H9 (cell line): ENCODE measurements at regions not wholly inside any gene's neighbourhood (a gene's known extent, or its start where the extent isn't known, plus 50 kb on each side); places are given as distances from the start of the nearest gene placed in this dataset.

Source experiments
- DNase-seq: peaks from one replicate; pipeline ENCODE4 v3.0.0-alpha.2; 2017
- H2AFZ ChIP-seq: one replicate; pipeline ENCODE4 v1.6.1; 2013; ENCODE audit warnings: mild to moderate bottlenecking, low read length, control low read depth, moderate library complexity
- H2AK5ac ChIP-seq: 2 replicates; pipeline ENCODE4 v1.6.1; 2013; ENCODE audit warnings: low read length, control low read depth, mixed read lengths; ENCODE audit not compliant: insufficient read length
- H2BK120ac ChIP-seq: one replicate; pipeline ENCODE4 v1.6.1; 2013; ENCODE audit warnings: low read depth, mild to moderate bottlenecking, low read length, control low read depth, inconsistent platforms; ENCODE audit not compliant: poor library complexity, severe bottlenecking
- H2BK12ac ChIP-seq: 2 replicates; pipeline ENCODE4 v1.6.1; 2013; ENCODE audit warnings: low read length, control low read depth, mixed read lengths, low read depth; ENCODE audit not compliant: insufficient read length
- H2BK15ac ChIP-seq: 2 replicates; pipeline ENCODE4 v1.6.1; 2013; ENCODE audit warnings: low read depth, low read length, control low read depth
- H2BK20ac ChIP-seq: one replicate; pipeline ENCODE4 v1.6.1; 2013; ENCODE audit warnings: low read depth, mild to moderate bottlenecking, low read length, control low read depth, inconsistent platforms; ENCODE audit not compliant: poor library complexity, severe bottlenecking
- H2BK5ac ChIP-seq: 2 replicates; pipeline ENCODE4 v1.6.1; 2013; ENCODE audit warnings: low read length, control low read depth, mixed read lengths; ENCODE audit not compliant: insufficient read length
- H3K14ac ChIP-seq: 2 replicates; pipeline ENCODE4 v1.6.1; 2013; ENCODE audit warnings: low read length, control low read depth; ENCODE audit not compliant: insufficient read depth
- H3K18ac ChIP-seq: 2 replicates; pipeline ENCODE4 v1.6.1; 2013; ENCODE audit warnings: low read depth, mild to moderate bottlenecking, mixed read lengths, low read length, control low read depth; ENCODE audit not compliant: insufficient read length
- H3K23ac ChIP-seq: 2 replicates; pipeline ENCODE4 v1.6.1; 2013; ENCODE audit warnings: low read length, control low read depth, mixed read lengths, low read depth; ENCODE audit not compliant: insufficient read length
- H3K23me2 ChIP-seq: 2 replicates; pipeline ENCODE4 v1.6.1; 2013; ENCODE audit warnings: low read depth, mild to moderate bottlenecking, mixed read lengths, low read length, control low read depth; ENCODE audit not compliant: insufficient read length, poor library complexity, severe bottlenecking
- H3K27ac ChIP-seq: 2 replicates; pipeline ENCODE4 v1.5.1; 2013; ENCODE audit warnings: low read length, control low read depth, mixed read lengths, low read depth; ENCODE audit not compliant: insufficient read length
- H3K27me3 ChIP-seq: 2 replicates; pipeline ENCODE4 v1.6.1; 2013; ENCODE audit warnings: low read length, control low read depth, inconsistent platforms; ENCODE audit not compliant: insufficient read depth
- H3K4ac ChIP-seq: 2 replicates; pipeline ENCODE4 v1.6.1; 2013; ENCODE audit warnings: low read depth, mild to moderate bottlenecking, control low read depth, inconsistent platforms, low read length, moderate library complexity
- H3K4me1 ChIP-seq: 2 replicates; pipeline ENCODE4 v1.6.1; 2013; ENCODE audit warnings: low read length, control low read depth, inconsistent platforms; ENCODE audit not compliant: insufficient read depth
- H3K4me2 ChIP-seq: 2 replicates; pipeline ENCODE4 v1.6.1; 2013; ENCODE audit warnings: low read length, control low read depth, mixed read lengths; ENCODE audit not compliant: insufficient read length, insufficient read depth
- H3K56ac ChIP-seq: 2 replicates; pipeline ENCODE4 v1.6.1; 2013; ENCODE audit warnings: low read depth, mild to moderate bottlenecking, mixed read lengths, low read length, control low read depth; ENCODE audit not compliant: insufficient read length
- H3K79me1 ChIP-seq: 2 replicates; pipeline ENCODE4 v1.6.1; 2013; ENCODE audit warnings: low read depth, mild to moderate bottlenecking, moderate library complexity, low read length, control low read depth, inconsistent platforms; ENCODE audit not compliant: insufficient read depth, poor library complexity, severe bottlenecking
- H3K79me2 ChIP-seq: 2 replicates; pipeline ENCODE4 v1.6.1; 2013; ENCODE audit warnings: low read length, control low read depth, inconsistent platforms; ENCODE audit not compliant: insufficient read depth
- H3K9ac ChIP-seq: 2 replicates; pipeline ENCODE4 v1.6.1; 2013; ENCODE audit warnings: low read length, control low read depth, mixed read lengths; ENCODE audit not compliant: insufficient read length; ENCODE audit errors: extremely low read depth
- H3K9me3 ChIP-seq: one replicate; pipeline ENCODE4 v1.6.1; 2013; ENCODE audit warnings: low read depth, low read length, inconsistent platforms; ENCODE audit not compliant: control insufficient read depth
- H3T11ph ChIP-seq: one replicate; pipeline ENCODE4 v1.6.1; 2013; ENCODE audit warnings: mild to moderate bottlenecking, low read length, control low read depth, inconsistent platforms
- H4K20me1 ChIP-seq: one replicate; pipeline ENCODE4 v1.6.1; 2013; ENCODE audit not compliant: control insufficient read depth, insufficient read length, insufficient read depth
- H4K5ac ChIP-seq: 2 replicates; pipeline ENCODE4 v1.6.1; 2013; ENCODE audit warnings: low read depth, mild to moderate bottlenecking, mixed read lengths, low read length, control low read depth; ENCODE audit not compliant: insufficient read length
- H4K8ac ChIP-seq: replicated peaks from 2 replicates; pipeline ENCODE4 v1.6.1; 2013; ENCODE audit warnings: low read length, control low read depth, mixed read lengths, low read depth; ENCODE audit not compliant: insufficient read length
- H4K91ac ChIP-seq: 2 replicates; pipeline ENCODE4 v1.6.1; 2013; ENCODE audit warnings: low read depth, mild to moderate bottlenecking, moderate library complexity, mixed read lengths, low read length, control low read depth; ENCODE audit not compliant: insufficient read length
- H3K27ac Mint-ChIP-seq, 3 experiments: 2 replicates in 2 of 3; 3 replicates in 1 of 3; pipeline ENCODE4 v1.8.0; 2020 to 2021; ENCODE audit warnings: mixed read lengths in 3 of 3, mild to moderate bottlenecking in 1 of 3, moderate library complexity in 1 of 3
- H3K27me3 Mint-ChIP-seq: 2 replicates; pipeline ENCODE4 v1.8.0; 2021; ENCODE audit warnings: low read depth, mild to moderate bottlenecking, moderate library complexity, mixed read lengths
- H3K36me3 Mint-ChIP-seq, 3 experiments: 2 replicates in 2 of 3; 3 replicates in 1 of 3; pipeline ENCODE4 v1.8.0; 2020 to 2021; ENCODE audit warnings: low read depth in 3 of 3, mixed read lengths in 3 of 3; ENCODE audit not compliant: insufficient read depth in 1 of 3
- H3K4me1 Mint-ChIP-seq, 2 experiments: 2 replicates each; pipeline ENCODE4 v1.8.0; 2020; ENCODE audit warnings: mixed read lengths in 2 of 2
- H3K4me3 Mint-ChIP-seq, 2 experiments: 2 replicates in 1 of 2; 3 replicates in 1 of 2; pipeline ENCODE4 v1.8.0; 2020 to 2021; ENCODE audit warnings: mild to moderate bottlenecking in 2 of 2, mixed read lengths in 2 of 2, moderate library complexity in 1 of 2
- H3K9me3 Mint-ChIP-seq, 2 experiments: 2 replicates in 1 of 2; 3 replicates in 1 of 2; pipeline ENCODE4 v1.8.0; 2020; ENCODE audit warnings: mild to moderate bottlenecking in 2 of 2, mixed read lengths in 2 of 2, moderate library complexity in 1 of 2
- TF ChIP-seq, protein P1 (sequence below): fragments of 200-600 bp; sonication (generic); conservative IDR thresholded peaks from 3 replicates; pipeline ENCODE4 v1.8.0; 2021; ENCODE audit warnings: antibody characterized with exemption, mild to moderate bottlenecking

DNA sequence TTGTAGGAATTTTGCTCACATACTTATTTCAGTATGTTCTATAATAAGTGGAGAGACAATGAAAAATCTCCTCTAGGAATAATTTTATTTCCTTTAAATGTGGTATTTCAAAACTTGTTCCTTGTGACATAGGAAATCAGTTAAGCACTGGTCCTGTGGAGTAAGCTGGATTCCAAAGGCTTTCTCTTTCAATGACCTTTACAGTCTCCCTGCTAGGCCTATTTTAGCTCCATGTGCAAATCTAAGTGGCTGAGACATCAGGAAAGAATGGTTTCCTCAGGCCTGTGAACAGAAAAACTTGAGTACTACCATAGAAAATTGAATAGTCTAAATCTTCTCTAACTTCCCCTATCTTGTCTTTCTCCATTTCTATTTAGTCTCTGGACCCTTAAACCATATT lies 514.2 kb upstream of the TLE4 start:
- Histone ChIP-seq H3K23me2 (no peaks in the 10 kb centered on the region), H4K5ac (no peak overlapping the region), H3K79me1 (no peaks in the 10 kb centered on the region), H4K91ac (no peak overlapping the region), H3K79me2 (no peaks in the 10 kb centered on the region), H2AK5ac (no peak overlapping the region), H3K27me3 (no peaks in the 10 kb centered on the region), H3K23ac (no peak overlapping the region), H4K20me1 (no peaks in the 10 kb centered on the region), H2BK12ac (no peak overlapping the region), H2BK15ac (no peak overlapping the region), H3T11ph (no peak overlapping the region), H3K9ac (no peak overlapping the region), H3K14ac (no peak overlapping the region), H4K8ac (no peak overlapping the region), H3K18ac (no peak overlapping the region), H3K4me1 (no peaks in the 10 kb centered on the region), H2BK20ac (no peak overlapping the region), H3K4ac (no peak overlapping the region), H2BK5ac (no peak overlapping the region), H3K9me3 (no peaks in the 10 kb centered on the region), H3K56ac (no peak overlapping the region), H2BK120ac (no peak overlapping the region), H3K4me2 (no peak overlapping the region), H3K27ac (no peak overlapping the region), H2AFZ (no peak overlapping the region)
- Mint-ChIP-seq H3K4me3 (no peak overlapping the region), H3K9me3 (peaks cover 0 to 5% of the 10 kb centered on the region in 2 experiments; a peak in 2 of 5 replicates), H3K4me1 (no peaks in the 10 kb centered on the region; a peak in 1 of 4 replicates), H3K27ac (no peak overlapping the region), H3K27me3 (no peaks in the 10 kb centered on the region), H3K36me3 (no peaks in the 10 kb centered on the region; a peak in 1 of 7 replicates)
- no peak for DNase-seq
- TF ChIP-seq, protein P1, sequence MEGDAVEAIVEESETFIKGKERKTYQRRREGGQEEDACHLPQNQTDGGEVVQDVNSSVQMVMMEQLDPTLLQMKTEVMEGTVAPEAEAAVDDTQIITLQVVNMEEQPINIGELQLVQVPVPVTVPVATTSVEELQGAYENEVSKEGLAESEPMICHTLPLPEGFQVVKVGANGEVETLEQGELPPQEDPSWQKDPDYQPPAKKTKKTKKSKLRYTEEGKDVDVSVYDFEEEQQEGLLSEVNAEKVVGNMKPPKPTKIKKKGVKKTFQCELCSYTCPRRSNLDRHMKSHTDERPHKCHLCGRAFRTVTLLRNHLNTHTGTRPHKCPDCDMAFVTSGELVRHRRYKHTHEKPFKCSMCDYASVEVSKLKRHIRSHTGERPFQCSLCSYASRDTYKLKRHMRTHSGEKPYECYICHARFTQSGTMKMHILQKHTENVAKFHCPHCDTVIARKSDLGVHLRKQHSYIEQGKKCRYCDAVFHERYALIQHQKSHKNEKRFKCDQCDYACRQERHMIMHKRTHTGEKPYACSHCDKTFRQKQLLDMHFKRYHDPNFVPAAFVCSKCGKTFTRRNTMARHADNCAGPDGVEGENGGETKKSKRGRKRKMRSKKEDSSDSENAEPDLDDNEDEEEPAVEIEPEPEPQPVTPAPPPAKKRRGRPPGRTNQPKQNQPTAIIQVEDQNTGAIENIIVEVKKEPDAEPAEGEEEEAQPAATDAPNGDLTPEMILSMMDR, result no peak
